ENCODE measurements at regions not wholly inside any gene's neighbourhood (a gene's known extent, or its start where the extent isn't known, plus 50 kb on each side); places are given as distances from the start of the nearest gene placed in this dataset.
"Not testable (repeated sequence)": the region's sequence is repeated elsewhere in the genome, so short reads cannot be mapped to it uniquely, and the experiment has no call there.

DNA sequence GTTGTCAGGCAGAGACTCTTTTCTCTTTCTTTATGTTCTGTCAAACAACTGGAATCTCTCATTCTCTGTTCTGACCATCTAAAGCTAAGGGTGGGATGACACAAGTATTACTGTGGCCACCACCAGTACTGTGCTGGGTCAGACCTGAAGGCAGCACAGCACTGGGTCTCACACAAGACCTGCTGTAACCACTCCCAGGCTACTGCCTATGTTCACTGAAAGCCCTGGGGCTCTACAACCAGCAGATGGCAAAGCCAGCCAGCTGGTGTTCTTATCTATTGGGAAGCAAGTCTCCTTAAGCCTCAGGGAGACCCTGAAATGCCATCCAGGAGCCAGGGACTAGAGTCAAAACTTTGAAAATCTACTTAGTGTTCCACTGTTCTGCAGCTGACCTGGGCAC lies 189.5 kb downstream of the SLCO4C1 start (continued):
- TF ChIP-seq, protein P1, sequence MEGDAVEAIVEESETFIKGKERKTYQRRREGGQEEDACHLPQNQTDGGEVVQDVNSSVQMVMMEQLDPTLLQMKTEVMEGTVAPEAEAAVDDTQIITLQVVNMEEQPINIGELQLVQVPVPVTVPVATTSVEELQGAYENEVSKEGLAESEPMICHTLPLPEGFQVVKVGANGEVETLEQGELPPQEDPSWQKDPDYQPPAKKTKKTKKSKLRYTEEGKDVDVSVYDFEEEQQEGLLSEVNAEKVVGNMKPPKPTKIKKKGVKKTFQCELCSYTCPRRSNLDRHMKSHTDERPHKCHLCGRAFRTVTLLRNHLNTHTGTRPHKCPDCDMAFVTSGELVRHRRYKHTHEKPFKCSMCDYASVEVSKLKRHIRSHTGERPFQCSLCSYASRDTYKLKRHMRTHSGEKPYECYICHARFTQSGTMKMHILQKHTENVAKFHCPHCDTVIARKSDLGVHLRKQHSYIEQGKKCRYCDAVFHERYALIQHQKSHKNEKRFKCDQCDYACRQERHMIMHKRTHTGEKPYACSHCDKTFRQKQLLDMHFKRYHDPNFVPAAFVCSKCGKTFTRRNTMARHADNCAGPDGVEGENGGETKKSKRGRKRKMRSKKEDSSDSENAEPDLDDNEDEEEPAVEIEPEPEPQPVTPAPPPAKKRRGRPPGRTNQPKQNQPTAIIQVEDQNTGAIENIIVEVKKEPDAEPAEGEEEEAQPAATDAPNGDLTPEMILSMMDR (IDR thresholded peaks at IDR 0.05; ENCODE audit: low read depth, low read length, missing input control), result no peak
- TF ChIP-seq JUND (IDR thresholded peaks at IDR 0.05), result no peak
- TF ChIP-seq RAD21 (IDR thresholded peaks at IDR 0.05), result no peak
- TF ChIP-seq FOXA2 (IDR thresholded peaks at IDR 0.05), result no peak

DNA sequence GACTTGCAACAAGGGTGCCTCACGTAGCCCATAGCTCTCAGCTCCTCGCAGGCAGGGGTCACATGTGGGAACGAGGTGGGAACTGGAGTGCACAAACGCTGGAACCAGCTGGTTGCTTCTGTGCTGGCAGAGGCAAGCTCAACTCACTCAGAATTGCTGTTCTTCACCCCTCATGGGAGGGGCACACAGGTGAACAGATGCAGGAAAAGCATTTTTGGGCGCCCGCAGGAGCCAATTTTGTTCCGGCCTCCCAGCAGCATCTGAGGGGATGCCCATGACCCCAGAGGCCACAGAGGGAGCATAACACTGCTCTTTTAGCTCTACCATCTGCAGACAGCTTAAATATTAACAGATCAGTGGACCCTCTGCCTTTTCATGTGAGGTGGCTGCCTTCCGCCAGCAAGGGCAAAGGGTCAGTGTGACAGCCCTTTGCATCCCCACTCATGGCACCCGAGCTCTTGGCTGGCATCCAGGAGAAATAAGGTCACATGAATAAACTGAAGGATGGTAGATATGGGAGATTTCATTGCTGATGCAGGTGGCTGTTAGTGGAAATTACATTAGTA lies 196.2 kb downstream of the SLCO4C1 start:
- no peak overlapping the region for H3K9ac ChIP-seq (ENCODE audit: low read depth in 1 of 2, low read length in 2 of 2)
- no peaks in the 10 kb centered on the region for H3K27me3 ChIP-seq (ENCODE audit: control insufficient read depth in 4 of 4, insufficient read depth in 4 of 4, low read length in 3 of 4)
- TF ChIP-seq SP1 (IDR thresholded peaks at IDR 0.05) (peak; percentile 20), YY1 (IDR thresholded peaks at IDR 0.05) (no peak), JUND (IDR thresholded peaks at IDR 0.05) (no peak), HNF4A (conservative IDR thresholded peaks at IDR 0.05) (peak in 1 of 2 donors; percentile 57)
- WGBS, result 36% methylated on average over 9 of the region's 9 CpGs
- peaks cover 0 to 2% (median 0%) of the 10 kb centered on the region in 4 donors for H3K9me3 ChIP-seq (ENCODE audit: control insufficient read depth in 4 of 4, low read length in 3 of 4)
- peak; percentile 68 for DNase-seq (ENCODE audit: low spot score)
- no peaks in the 10 kb centered on the region for H3K36me3 ChIP-seq (ENCODE audit: control insufficient read depth in 4 of 4, insufficient read depth in 3 of 4, low read depth in 1 of 4, low read length in 3 of 4)
- no peak overlapping the region for H3K27ac ChIP-seq (ENCODE audit: low read depth in 1 of 2, low read length in 2 of 2)
- peaks cover 0 to 2% (median 0%) of the 10 kb centered on the region in 4 donors for H3K4me1 ChIP-seq (ENCODE audit: control insufficient read depth in 4 of 4, insufficient read depth in 4 of 4, low read length in 3 of 4)
- H3K4me3 ChIP-seq (ENCODE audit: low read depth in 1 of 3, low read length in 3 of 3), result no peak overlapping the region

DNA sequence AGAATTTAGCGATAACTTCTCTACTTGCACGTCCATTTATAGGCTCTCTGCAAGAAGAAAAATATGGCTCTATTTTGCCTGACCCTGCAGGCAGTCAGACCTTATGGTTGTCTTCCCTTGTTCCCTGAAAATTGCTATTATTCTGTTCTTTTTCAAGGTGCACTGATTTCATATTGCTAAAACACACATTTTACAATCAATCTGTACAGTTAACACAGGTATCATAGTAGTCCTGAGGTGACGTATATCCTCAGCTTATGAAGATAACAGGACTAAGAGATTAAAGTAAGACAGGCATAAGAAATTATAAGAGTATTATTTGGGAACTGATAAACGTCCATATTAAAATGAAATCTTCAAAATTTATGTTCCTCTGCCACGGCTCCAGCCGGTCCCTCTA lies 197.0 kb downstream of the SLCO4C1 start:
- not testable (repeated sequence) for H3K9me3 ChIP-seq (ENCODE audit: control insufficient read depth in 4 of 4, low read length in 3 of 4); DNase-seq (ENCODE audit: low spot score); H3K27me3 ChIP-seq (ENCODE audit: control insufficient read depth in 4 of 4, insufficient read depth in 4 of 4, low read length in 3 of 4); H3K27ac ChIP-seq (ENCODE audit: low read depth in 1 of 2, low read length in 2 of 2); H3K9ac ChIP-seq (ENCODE audit: low read depth in 1 of 2, low read length in 2 of 2); H3K4me1 ChIP-seq (ENCODE audit: control insufficient read depth in 4 of 4, insufficient read depth in 4 of 4, low read length in 3 of 4); H3K4me3 ChIP-seq (ENCODE audit: low read depth in 1 of 3, low read length in 3 of 3); H3K36me3 ChIP-seq (ENCODE audit: control insufficient read depth in 4 of 4, insufficient read depth in 3 of 4, low read depth in 1 of 4, low read length in 3 of 4)
- WGBS, result 90% methylated on average over 6 of the region's 6 CpGs

DNA sequence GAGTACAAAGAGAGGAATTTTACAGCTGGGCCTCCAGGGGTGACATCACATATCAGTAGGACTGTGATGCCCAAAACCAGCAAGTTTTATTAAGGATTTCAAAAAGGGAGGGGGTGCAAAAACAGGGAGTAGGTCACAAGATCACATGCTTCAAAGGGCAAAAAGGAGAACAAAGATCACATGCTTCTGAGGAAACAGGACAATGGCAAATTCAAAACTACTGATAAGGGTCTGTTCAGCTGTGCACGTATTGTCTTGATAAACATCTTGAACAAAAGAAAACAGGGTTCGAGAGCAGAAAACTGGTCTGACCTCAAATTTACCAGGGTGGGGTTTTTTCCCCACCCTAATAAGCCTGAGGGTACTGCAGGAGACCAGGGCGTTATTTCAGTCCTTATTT lies 197.5 kb downstream of the SLCO4C1 start:
- 82% methylated on average over 3 of the region's 3 CpGs for WGBS
- not testable (repeated sequence) for DNase-seq (ENCODE audit: low spot score); H3K27me3 ChIP-seq (ENCODE audit: control insufficient read depth in 4 of 4, insufficient read depth in 4 of 4, low read length in 3 of 4); H3K9me3 ChIP-seq (ENCODE audit: control insufficient read depth in 4 of 4, low read length in 3 of 4); H3K27ac ChIP-seq (ENCODE audit: low read depth in 1 of 2, low read length in 2 of 2); H3K4me3 ChIP-seq (ENCODE audit: low read depth in 1 of 3, low read length in 3 of 3); H3K36me3 ChIP-seq (ENCODE audit: control insufficient read depth in 4 of 4, insufficient read depth in 3 of 4, low read depth in 1 of 4, low read length in 3 of 4); H3K9ac ChIP-seq (ENCODE audit: low read depth in 1 of 2, low read length in 2 of 2); H3K4me1 ChIP-seq (ENCODE audit: control insufficient read depth in 4 of 4, insufficient read depth in 4 of 4, low read length in 3 of 4)

DNA sequence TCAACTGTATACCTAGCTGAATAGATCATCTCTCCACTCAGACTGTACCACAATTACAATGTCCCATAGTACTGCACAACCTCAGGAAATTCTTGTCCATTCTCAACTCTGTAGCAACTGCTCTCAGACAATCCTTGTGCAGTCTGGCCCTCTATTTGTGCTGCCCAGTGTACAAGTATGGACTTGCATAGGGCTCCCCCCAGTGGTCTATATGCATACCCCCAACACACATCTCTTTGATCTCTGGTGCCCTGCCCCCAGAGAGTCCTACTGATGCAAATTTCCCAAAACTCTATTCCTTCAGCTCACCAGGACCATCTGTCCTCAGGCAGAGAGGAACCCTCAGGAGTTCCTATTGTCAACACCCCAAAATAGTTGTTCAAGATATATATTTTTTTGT lies 205.3 kb downstream of the SLCO4C1 start:
- TF ChIP-seq, protein P2, sequence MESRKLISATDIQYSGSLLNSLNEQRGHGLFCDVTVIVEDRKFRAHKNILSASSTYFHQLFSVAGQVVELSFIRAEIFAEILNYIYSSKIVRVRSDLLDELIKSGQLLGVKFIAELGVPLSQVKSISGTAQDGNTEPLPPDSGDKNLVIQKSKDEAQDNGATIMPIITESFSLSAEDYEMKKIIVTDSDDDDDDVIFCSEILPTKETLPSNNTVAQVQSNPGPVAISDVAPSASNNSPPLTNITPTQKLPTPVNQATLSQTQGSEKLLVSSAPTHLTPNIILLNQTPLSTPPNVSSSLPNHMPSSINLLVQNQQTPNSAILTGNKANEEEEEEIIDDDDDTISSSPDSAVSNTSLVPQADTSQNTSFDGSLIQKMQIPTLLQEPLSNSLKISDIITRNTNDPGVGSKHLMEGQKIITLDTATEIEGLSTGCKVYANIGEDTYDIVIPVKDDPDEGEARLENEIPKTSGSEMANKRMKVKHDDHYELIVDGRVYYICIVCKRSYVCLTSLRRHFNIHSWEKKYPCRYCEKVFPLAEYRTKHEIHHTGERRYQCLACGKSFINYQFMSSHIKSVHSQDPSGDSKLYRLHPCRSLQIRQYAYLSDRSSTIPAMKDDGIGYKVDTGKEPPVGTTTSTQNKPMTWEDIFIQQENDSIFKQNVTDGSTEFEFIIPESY (IDR thresholded peaks at IDR 0.05), result no peak
- TF ChIP-seq SP1 (IDR thresholded peaks at IDR 0.05) (no peak), RAD21 (IDR thresholded peaks at IDR 0.05) (peak in 1 of 2 donors; percentile 30), FOXA2 (IDR thresholded peaks at IDR 0.05) (no peak), FOXA1 (IDR thresholded peaks at IDR 0.05) (no peak), YY1 (IDR thresholded peaks at IDR 0.05) (no peak)
- Histone ChIP-seq H3K27ac (ENCODE audit: low read depth in 1 of 2, low read length in 2 of 2) (no peak overlapping the region), H3K9ac (ENCODE audit: low read depth in 1 of 2, low read length in 2 of 2) (no peak overlapping the region), H3K4me3 (ENCODE audit: low read depth in 1 of 3, low read length in 3 of 3) (no peak overlapping the region), H3K27me3 (ENCODE audit: control insufficient read depth in 4 of 4, insufficient read depth in 4 of 4, low read length in 3 of 4) (no peaks in the 10 kb centered on the region), H3K36me3 (ENCODE audit: control insufficient read depth in 4 of 4, insufficient read depth in 3 of 4, low read depth in 1 of 4, low read length in 3 of 4) (no peaks in the 10 kb centered on the region), H3K4me1 (ENCODE audit: control insufficient read depth in 4 of 4, insufficient read depth in 4 of 4, low read length in 3 of 4) (no peaks in the 10 kb centered on the region), H3K9me3 (ENCODE audit: control insufficient read depth in 4 of 4, low read length in 3 of 4) (no peaks in the 10 kb centered on the region)
- DNase-seq (ENCODE audit: low spot score), result no peak

All from liver (tissue), 8 donors.